Mesenteric fat pad (tissue), 1 donor: ENCODE measurements at regions not wholly inside any gene's neighbourhood (a gene's known extent, or its start where the extent isn't known, plus 50 kb on each side); places are given as distances from the start of the nearest gene placed in this dataset.

Experiments
- DNase-seq: peaks from one replicate; pipeline ENCODE4 v3.0.0-alpha.2; 2020; ENCODE audit warnings: low spot score
- donor health status: DM: yes; HTN: yes; CAD: no.

DNA sequence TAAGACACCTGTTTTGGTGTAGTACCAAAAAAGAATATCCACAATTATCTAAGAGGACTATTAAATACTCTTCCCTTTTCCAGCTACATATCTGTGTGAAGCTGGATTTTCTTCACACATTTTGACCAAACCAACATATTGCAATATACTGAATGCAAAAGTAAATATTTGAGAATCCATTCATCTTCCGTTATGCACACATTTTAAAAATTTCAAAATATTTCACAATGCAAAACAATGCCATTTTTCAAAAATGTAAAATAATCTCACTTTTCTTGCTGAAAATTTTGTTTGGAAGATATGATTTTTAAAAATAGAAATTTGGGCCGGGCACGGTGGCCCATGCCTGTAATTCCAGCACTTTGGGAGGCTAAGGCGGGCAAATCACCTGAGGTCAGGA is 133.9 kb upstream of the FUT8 start:
- no peak for DNase-seq

DNA sequence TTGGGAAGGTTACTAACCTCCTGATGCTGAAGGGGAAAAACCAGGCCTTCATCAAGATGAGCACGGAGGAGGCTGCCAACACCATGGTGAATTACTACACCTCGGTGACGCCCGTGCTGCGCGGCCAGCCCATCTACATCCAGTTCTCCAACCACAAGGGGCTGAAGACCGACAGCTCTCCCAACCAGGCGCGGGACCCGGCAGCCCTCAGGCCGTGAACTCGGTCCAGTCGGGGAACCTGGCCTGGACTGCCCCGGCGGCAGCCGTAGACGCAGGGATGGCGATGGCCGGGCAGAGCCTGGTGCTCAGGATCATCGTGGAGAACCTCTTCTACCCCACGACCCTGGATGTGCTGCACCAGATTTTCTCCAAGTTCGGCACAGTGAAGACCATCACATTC is 133.0 kb upstream of the FUT8 start:
- no peak for DNase-seq

DNA sequence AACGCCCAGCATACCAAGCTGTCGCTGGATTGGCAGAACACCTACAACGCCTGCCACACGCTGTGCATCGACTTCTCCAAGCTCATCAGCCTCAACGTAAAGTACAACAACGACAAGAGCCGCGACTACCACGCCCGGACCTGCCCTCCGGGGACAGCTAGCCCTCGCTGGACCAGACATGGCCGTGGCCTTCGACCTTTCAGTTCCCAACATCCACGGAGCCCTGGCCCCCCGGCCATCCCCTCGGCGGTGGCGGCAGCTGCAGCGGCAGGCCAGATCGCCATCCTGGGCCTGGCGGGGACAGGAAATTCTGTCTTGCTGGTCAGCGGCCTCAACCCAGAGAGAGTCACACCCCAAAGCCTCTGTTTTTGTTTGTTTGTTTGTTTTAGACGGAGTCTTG is 132.6 kb upstream of the FUT8 start:
- DNase-seq, result no peak

DNA sequence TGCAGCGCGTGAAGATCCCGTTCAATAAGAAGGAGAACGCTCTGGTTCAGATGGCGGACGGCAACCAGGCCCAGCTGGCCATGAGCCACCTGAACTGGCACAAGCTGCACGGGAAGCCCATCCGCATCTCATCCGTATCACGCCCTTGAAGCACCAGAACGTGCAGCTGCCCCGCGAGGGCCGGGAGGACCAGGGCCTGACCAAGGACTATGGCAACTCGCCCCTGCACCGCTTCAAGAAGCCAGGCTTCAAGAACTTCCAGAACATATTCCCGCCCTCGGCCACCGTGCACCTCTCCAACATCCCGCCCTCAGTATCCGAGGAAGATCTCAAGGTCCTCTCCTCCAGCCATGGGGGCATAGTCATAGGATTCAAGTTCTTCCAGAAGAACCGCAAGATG is 131.9 kb upstream of the FUT8 start:
- no peak for DNase-seq

- no peak for DNase-seq
Observed at GRCh38 chr14:65281991-65282895, 130.3 kb upstream of the FUT8 start.

GRCh38 chr14:65282896-65283253 is 129.7 kb upstream of the FUT8 start:
- DNase-seq, result no peak

DNA sequence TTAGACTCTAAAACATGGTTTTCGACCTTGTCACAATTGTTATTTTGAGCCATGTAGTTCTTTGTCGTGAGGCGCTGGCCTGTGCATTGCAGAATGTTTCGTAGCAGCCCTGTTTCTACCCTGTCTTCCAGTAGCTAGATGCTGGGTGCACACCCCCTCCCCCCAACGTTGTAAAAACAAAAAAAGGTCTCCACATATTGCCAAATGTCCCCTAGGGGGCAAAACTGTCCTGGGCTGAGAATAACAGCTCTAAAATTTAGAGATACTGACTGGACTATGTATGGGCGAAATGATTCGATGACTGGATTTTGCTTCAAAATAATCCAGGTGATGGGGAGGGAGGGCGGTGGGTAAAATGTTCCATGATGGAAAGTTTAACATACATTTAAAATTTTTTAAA is 126.1 kb upstream of the FUT8 start:
- no peak for DNase-seq

DNA sequence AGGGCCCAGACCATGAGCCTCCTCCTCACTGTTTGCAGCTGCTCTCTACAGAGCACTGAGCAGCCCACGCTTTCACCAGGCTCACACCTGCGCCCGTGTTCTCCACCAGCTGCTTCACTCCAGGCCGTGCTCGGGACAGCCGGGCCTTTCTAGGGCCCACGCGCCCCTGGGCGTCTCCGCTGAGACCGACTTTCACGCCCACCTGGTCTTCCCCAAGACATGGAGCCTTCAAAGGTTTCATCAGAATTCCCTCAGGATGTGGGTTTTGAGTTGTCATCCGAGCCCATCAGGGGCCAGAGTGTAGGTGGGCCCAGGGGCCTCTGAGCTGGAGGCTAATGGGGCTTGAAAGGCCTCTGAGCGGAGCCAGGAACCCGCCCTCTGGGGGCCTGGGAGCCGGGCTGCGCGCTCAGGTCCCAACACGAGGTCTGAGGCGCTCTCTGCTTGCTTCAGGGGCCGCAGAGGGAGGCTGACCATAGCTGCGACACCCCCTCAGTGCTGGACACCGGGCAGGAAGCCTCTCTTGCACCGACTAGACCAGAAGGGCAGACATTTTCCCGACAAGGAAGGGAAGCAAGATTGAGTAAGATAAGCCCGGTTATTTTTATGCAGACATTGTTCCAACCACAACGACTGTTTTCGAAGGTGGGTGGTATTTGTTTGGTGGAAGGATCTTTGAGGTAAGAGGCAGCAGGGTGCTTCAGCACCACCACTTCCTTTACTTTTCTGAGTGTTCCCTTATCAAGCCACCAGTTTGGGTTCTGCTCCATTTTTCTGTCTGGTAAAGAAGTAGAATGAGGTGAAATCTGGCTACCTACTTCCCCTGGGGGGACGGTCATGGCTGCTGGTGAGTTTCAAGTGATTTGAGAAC is 125.0 kb upstream of the FUT8 start:
- no peak for DNase-seq

DNA sequence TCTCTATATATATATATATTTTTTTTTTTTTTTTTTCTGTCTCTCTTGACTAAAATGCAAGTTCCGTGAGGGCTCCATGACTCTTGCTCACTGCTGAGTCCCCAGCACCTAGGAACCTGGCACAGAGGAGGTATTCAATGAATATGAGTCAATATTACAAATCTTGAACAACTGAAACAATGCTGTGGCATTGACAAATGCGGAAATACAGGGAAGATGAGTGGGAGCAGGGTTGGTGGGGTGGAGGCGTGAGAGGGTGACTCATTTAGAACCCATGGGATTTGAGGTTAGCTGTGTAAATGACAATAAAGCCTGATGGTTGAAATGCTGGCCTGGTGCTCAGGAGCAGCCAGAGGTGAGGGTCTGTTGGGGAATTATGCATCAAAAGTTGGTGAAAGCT is 121.7 kb upstream of the FUT8 start:
- no peak for DNase-seq

GRCh38 chr14:65291531-65291930 is 121.0 kb upstream of the FUT8 start:
- DNase-seq, result no peak

- DNase-seq, result no peak
Observed at GRCh38 chr14:65294816-65295215, 117.7 kb upstream of the FUT8 start.

GRCh38 chr14:65296402-65296801 is 116.1 kb upstream of the FUT8 start:
- no peak for DNase-seq

- no peak for DNase-seq
Observed at GRCh38 chr14:65296876-65297275, 115.7 kb upstream of the FUT8 start.

DNA sequence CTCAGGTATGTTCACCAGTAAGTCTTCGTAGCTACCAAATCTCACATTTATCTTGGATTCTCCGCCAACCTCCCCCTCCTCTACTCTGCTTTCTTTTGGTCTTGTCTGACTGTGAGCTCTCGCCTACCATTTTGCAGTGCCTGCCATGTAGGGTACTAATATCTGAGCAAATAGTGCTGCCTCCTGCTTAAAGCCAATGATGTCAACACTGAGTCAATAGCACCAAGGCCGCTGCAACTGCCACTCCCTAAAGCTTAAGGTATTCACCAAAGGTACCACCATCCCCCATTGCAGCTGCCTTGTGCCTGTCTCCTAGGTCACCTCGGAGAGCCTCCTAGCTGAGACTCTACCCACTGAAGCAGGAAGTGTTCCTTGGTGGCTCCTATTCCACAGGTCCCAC is 114.8 kb upstream of the FUT8 start:
- no peak for DNase-seq

DNA sequence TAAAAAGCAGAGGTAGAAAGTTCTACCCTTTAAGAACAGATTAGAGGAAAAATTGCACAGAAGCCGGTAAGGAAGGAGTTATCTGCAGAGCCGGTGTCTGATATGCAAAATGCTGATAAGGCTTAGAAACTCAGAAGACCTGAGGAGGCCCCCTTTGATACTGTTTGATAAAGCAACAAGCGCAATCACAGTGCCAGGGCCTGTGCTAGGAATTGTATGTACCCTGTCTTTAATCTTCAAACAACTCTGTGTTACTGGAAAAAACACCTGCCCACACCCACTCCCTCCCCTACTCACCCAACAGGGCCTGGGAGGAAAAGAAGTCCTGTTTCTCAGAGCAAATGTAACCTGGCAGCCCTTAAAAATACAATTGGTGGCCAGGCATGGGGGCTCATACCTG is 112.7 kb upstream of the FUT8 start:
- DNase-seq, result no peak

DNA sequence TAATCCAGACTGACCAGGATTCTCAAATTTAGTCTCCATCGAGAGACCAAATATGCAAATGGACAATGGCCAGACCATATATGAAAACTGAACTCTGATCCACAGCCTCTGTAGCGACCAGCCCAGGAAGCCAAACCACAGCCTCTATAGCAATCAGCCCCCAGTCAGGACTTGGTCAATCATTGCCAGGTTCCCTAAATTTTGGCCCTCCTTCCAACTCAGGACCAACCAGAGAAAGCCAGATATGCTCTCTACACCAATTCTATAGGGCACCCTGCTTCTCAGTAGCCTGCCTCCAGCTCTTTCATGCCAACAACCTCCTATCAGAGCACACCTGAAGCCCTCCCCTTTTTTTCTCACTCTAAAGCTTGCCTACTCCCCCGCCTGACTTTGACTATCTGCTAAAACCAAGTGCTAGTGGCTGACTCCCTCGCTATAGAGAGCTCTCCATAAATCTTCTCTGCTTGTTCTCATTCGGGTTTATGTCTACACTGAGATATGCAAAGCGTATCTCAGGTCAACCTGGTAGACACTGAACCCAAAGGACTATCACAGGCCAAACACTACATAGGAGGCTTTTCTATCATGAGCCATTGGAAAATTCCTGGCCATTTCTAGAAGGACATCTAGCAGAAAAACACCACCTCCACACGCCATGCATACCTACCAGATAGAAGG is 110.5 kb upstream of the FUT8 start:
- no peak for DNase-seq

- DNase-seq, result no peak
Observed at GRCh38 chr14:65302571-65303189, 109.8 kb upstream of the FUT8 start.

DNA sequence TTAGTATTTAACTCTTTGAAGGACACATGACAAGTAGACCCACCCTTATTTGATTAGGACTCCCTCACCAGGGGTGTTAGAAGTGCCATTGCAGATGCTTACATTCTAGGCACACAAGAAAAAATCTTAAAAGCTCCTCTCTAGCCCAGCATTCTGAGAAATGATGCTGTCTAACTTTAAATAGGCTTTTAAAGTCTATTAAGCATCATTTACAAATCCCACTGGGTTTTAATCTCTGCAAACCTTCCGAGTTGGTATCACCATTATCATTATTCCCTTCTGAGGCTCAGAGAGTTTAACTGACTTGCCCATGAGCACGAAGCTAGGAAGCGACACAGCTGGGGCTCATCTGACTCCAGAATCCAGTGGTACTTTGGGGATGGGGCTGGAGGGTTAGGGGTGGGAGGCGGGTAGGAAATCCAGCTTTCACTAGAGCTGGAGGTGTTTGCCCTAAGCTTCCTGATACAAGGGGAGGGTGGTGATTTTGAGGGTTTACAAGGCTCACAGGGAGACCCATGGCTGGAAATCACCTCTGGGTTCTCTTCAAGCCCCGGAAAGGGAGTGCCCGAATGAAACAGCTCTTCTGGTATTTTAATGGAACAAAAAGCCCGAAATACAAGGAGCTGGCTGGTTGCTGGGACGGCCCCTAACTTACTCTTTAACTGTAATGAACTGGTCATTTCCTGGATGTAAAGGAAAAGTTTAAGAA is 109.2 kb upstream of the FUT8 start:
- DNase-seq, result no peak

- no peak for DNase-seq
Observed at GRCh38 chr14:65303899-65304222, 108.7 kb upstream of the FUT8 start.

GRCh38 chr14:65304239-65304638 is 108.3 kb upstream of the FUT8 start:
- DNase-seq, result no peak

- no peak for DNase-seq
Observed at GRCh38 chr14:65304963-65305362, 107.6 kb upstream of the FUT8 start.
